ENCODE measurements at regions not wholly inside any gene's neighbourhood (a gene's known extent, or its start where the extent isn't known, plus 50 kb on each side); places are given as distances from the start of the nearest gene placed in this dataset.
"Not testable (repeated sequence)": the region's sequence is repeated elsewhere in the genome, so short reads cannot be mapped to it uniquely, and the experiment has no call there.

- no peak for DNase-seq (ENCODE audit: low read depth in 2 of 2, low spot score in 1 of 2)
These were observed 163.5 kb downstream of the MC4R start for GRCh38 chr18:60209042-60209441.

- no peak for DNase-seq (ENCODE audit: low read depth in 2 of 2, low spot score in 1 of 2)
These were observed 169.9 kb downstream of the MC4R start for GRCh38 chr18:60202708-60203107.

GRCh38 chr18:60200558-60200957 lies 172.0 kb downstream of the MC4R start:
- no peak for DNase-seq (ENCODE audit: low read depth in 2 of 2, low spot score in 1 of 2)

- DNase-seq (ENCODE audit: low read depth in 2 of 2, low spot score in 1 of 2) = no peak
These were observed 173.1 kb downstream of the MC4R start for GRCh38 chr18:60199505-60199904.

- no peak for DNase-seq (ENCODE audit: low read depth in 2 of 2, low spot score in 1 of 2)
These were observed 174.7 kb downstream of the MC4R start for GRCh38 chr18:60197671-60198462.

- DNase-seq (ENCODE audit: low read depth in 2 of 2, low spot score in 1 of 2) = no peak
These were observed 175.6 kb downstream of the MC4R start for GRCh38 chr18:60196836-60197606.

GRCh38 chr18:60193780-60194179 lies 178.8 kb downstream of the MC4R start:
- DNase-seq (ENCODE audit: low read depth in 2 of 2, low spot score in 1 of 2) = no peak

- no peak for DNase-seq (ENCODE audit: low read depth in 2 of 2, low spot score in 1 of 2)
These were observed 180.6 kb downstream of the MC4R start for GRCh38 chr18:60191926-60192325.

GRCh38 chr18:60189856-60190255 lies 182.7 kb downstream of the MC4R start:
- no peak for DNase-seq (ENCODE audit: low read depth in 2 of 2, low spot score in 1 of 2)

GRCh38 chr18:60188958-60189357 lies 183.6 kb downstream of the MC4R start:
- DNase-seq (ENCODE audit: low read depth in 2 of 2, low spot score in 1 of 2) = no peak

GRCh38 chr18:60182223-60182622 lies 190.4 kb downstream of the MC4R start:
- DNase-seq (ENCODE audit: low read depth in 2 of 2, low spot score in 1 of 2) = no peak

GRCh38 chr18:60180671-60181070 lies 191.9 kb downstream of the MC4R start:
- DNase-seq (ENCODE audit: low read depth in 2 of 2, low spot score in 1 of 2) = no peak

- DNase-seq (ENCODE audit: low read depth in 2 of 2, low spot score in 1 of 2) = not testable (repeated sequence)
These were observed 194.4 kb downstream of the MC4R start for GRCh38 chr18:60178224-60178623.

- DNase-seq (ENCODE audit: low read depth in 2 of 2, low spot score in 1 of 2) = no peak
These were observed 196.3 kb downstream of the MC4R start for GRCh38 chr18:60176259-60176658.

GRCh38 chr18:60174832-60175231 lies 197.7 kb downstream of the MC4R start:
- no peak for DNase-seq (ENCODE audit: low read depth in 2 of 2, low spot score in 1 of 2)

GRCh38 chr18:60172030-60172429 lies 200.5 kb downstream of the MC4R start:
- DNase-seq (ENCODE audit: low read depth in 2 of 2, low spot score in 1 of 2) = no peak

GRCh38 chr18:60163622-60164021 lies 209.0 kb downstream of the MC4R start:
- no peak for DNase-seq (ENCODE audit: low read depth in 2 of 2, low spot score in 1 of 2)

- DNase-seq (ENCODE audit: low read depth in 2 of 2, low spot score in 1 of 2) = no peak
These were observed 210.2 kb downstream of the MC4R start for GRCh38 chr18:60162388-60162787.

- DNase-seq (ENCODE audit: low read depth in 2 of 2, low spot score in 1 of 2) = no peak
These were observed 214.8 kb downstream of the MC4R start for GRCh38 chr18:60157810-60158209.

- no peak for DNase-seq (ENCODE audit: low read depth in 2 of 2, low spot score in 1 of 2)
These were observed 219.2 kb downstream of the MC4R start for GRCh38 chr18:60153376-60153775.

- no peak for DNase-seq (ENCODE audit: low read depth in 2 of 2, low spot score in 1 of 2)
These were observed 223.3 kb downstream of the MC4R start for GRCh38 chr18:60149316-60149715.

- DNase-seq (ENCODE audit: low read depth in 2 of 2, low spot score in 1 of 2) = no peak
These were observed 225.3 kb downstream of the MC4R start for GRCh38 chr18:60147323-60147722.
